Gastrocnemius medialis (tissue), 4 donors: ENCODE measurements at regions not wholly inside any gene's neighbourhood (a gene's known extent, or its start where the extent isn't known, plus 50 kb on each side); places are given as distances from the start of the nearest gene placed in this dataset.

Experiments used
- POLR2A ChIP-seq, 2 donors: fragments of 450-650 bp; IDR thresholded peaks; one replicate each; pipeline ENCODE4 v1.6.1; 2017; ENCODE audit warnings: antibody characterized with exemption in 2 of 2, mild to moderate bottlenecking in 2 of 2, moderate library complexity in 2 of 2
- TF ChIP-seq, protein P1 (sequence below), 5 experiments: fragments of 450-650 bp in 3 of 5; fragments of 200-600 bp in 2 of 5; sonication (generic) in 2 of 5; IDR thresholded peaks in 4 of 5; conservative IDR thresholded peaks in 1 of 5; 1 replicate in 4 of 5; 2 replicates in 1 of 5; pipeline ENCODE4 v1.5.1; 2016 to 2019; ENCODE audit warnings: antibody characterized with exemption in 5 of 5, mild to moderate bottlenecking in 3 of 5, moderate library complexity in 3 of 5

DNA sequence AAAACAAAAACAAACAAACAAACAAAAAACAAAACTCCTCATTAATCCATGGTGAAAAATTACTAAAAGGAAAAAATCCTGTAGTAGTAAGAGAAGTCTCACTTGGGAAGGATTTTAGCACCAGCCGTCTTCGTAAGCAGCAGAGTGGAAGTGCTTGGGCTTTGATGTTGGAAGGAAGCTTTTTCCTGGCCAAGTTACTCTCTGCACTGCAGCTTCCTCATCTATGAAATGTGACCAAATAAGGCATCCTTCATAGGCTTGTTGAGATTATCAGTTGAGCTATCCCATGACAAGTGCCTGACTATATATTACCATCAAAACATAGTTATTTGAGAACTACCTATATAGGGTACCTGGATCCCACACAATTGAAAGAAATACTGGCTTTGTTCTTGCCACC is 436.4 kb upstream of the ONECUT1 start:
- TF ChIP-seq, protein P1, sequence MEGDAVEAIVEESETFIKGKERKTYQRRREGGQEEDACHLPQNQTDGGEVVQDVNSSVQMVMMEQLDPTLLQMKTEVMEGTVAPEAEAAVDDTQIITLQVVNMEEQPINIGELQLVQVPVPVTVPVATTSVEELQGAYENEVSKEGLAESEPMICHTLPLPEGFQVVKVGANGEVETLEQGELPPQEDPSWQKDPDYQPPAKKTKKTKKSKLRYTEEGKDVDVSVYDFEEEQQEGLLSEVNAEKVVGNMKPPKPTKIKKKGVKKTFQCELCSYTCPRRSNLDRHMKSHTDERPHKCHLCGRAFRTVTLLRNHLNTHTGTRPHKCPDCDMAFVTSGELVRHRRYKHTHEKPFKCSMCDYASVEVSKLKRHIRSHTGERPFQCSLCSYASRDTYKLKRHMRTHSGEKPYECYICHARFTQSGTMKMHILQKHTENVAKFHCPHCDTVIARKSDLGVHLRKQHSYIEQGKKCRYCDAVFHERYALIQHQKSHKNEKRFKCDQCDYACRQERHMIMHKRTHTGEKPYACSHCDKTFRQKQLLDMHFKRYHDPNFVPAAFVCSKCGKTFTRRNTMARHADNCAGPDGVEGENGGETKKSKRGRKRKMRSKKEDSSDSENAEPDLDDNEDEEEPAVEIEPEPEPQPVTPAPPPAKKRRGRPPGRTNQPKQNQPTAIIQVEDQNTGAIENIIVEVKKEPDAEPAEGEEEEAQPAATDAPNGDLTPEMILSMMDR (IDR thresholded peaks at IDR 0.05 in 4 of 5, conservative IDR thresholded peaks at IDR 0.05 in 1 of 5), result no peak
- no peak for TF ChIP-seq POLR2A (IDR thresholded peaks at IDR 0.05)
